NCI-H187 treated with DMSO at 0.1 percent for 48 hours (cell line): ENCODE measurements at regions not wholly inside any gene's neighbourhood (a gene's known extent, or its start where the extent isn't known, plus 50 kb on each side); places are given as distances from the start of the nearest gene placed in this dataset.

Experiments
- DNase-seq: peaks from one replicate; lab custom pipeline; 2025; lab: John Stamatoyannopoulos, UW

DNA sequence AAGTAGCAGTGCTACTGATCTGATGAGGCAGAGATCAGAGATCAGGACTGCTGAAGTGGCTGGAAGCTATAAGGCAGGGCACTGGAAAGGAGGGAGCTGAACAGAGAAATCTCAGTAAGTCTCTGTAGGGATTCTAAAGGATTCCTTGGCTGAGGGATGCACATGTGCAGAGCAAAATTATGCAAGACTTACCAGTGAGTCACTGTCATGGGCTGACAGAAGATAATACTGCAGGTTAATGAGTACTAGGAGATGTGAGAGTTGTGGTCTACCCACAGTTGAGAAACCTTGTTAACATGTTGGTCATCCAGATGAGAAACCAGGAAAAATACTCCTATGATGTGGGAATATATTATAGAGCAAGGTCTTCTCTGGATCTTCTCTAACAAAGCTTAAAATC lies 378.1 kb downstream of the HAPSTR1 start:
- DNase-seq: no peak

GRCh38 chr16:9476744-9477143 lies 385.3 kb downstream of the HAPSTR1 start:
- no peak for DNase-seq

DNA sequence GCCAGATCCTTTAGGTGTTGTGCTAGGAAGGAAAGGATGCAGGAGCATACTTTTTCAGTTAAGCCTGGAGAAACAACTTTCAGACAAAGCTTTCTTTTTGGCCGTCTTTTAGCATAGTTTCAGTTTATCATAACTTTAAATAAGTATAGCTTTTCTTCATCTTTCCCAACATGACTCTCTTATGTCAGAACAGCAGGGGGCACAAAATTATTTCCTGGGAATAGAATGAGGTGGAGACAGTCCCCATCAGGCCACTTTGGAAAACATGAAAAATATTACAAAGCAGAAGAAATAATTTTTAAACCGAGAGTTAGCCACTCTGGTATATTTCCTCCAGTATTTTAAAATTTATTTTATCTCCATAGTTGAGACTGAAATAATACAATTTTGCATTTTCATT lies 387.6 kb downstream of the HAPSTR1 start:
- DNase-seq: no peak

DNA sequence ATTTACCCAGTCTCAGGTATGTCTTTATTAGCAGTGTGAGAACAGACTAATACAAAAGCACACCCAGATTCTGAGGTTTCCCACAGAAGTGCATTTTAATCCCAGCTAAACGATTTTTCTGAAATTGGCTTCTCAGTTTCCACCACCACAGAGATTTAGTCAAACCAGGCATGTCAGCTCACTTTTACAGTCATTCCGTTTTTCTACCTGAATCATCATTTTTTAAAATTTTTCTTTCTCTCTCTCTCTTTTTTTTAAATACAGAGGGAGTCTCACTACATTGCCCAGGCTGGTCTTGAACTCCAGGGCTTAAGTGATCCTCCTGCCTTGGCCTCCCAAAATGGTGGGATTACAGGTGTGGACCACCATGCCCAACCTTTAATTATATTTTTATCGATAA lies 389.1 kb downstream of the HAPSTR1 start:
- DNase-seq: no peak

DNA sequence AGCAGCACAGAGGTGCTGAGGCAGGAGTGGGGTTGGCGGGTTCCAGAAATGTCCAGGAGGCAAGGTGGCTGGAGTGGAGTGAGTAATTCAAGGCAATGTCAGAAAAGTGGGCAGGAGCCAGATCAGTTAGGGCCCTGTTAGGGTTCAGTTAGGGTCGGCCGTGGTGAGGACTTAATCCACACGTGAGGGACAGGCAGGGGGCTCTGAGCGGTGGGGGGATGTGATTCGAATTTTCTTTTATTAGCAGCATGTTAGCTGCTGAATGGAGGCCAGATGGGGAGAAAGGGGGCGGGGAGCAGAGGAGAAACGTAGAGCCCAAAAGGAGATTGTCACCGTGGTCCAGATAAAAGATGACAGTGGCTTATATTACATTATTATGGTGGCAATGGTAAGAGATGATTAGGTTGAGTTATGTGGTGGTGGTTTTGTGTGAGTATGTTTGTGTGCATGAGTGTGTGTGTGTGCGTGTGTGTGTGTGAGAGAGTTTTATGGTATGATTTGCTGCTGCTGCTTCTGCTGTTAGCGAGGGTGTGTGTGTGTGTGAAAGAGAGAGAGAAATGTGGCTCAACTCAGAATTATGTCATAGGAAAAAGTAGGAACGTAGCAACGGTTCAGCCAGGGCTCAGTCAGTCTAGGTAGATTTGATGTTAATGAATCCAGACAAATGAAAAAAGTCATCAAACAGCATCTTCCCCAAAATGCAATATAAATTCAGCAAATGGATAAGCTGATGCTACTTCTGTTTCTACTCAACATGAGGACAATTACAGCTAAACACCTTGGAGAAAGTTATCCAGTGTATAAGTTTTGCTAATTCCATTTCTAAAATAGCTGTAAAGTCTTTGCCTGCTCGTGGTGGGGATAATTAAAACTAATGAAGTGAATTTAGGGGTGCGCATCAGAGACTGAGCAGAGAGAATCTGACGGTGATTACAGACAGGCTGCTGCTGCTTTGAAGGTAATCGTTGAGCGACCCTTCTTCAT lies 390.6 kb downstream of the HAPSTR1 start:
- no peak for DNase-seq

GRCh38 chr16:9484426-9484825 lies 393.0 kb downstream of the HAPSTR1 start:
- no peak for DNase-seq

DNA sequence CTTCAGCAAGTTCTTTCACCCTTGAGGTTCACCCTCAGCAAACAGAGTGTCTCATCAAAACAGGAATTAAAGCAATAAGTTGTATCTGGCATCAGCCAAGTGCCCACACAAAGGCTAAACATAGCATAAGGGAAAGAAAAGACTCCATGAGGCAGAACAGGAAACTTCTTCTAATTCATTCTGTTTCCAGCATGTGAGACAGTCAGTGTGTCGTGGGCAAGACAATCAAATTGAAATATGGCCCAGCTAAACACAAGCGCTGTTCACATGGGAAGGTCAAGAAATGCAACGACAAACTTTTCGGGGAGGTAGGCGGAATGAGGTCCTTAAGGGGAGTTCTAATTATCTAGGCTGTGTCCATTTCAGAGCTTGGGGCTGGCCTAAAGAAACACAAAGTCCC lies 393.4 kb downstream of the HAPSTR1 start:
- DNase-seq: no peak

DNA sequence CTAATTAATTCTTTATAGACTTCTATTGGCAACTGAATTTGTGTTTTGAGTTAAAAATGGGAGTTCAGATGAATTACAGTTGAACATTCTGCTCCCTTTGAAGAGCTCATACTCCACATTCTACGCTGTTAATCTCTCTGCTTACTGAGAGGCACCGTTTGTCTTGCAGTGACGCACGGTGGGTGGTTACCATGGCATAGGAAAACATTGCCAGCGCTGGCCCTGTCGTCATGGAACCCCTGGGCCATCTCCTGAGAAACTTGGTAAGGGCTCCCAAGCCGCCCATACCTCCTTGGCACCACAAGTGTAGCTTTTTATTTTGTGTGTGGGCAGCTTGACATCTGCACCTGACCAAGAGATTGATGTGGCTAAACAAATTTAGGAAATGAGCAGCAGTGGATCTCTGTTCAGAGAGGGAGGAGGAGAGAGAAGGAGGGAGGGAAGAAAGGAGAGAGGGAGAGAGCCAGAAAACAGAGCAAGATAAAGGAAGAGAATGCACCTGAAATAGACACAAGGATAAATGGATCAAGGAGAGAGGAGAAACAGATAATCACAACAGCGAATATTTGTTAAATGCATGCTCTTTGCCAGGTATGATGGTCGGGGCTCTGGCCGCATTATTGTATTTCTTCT lies 398.5 kb downstream of the HAPSTR1 start:
- no peak for DNase-seq

DNA sequence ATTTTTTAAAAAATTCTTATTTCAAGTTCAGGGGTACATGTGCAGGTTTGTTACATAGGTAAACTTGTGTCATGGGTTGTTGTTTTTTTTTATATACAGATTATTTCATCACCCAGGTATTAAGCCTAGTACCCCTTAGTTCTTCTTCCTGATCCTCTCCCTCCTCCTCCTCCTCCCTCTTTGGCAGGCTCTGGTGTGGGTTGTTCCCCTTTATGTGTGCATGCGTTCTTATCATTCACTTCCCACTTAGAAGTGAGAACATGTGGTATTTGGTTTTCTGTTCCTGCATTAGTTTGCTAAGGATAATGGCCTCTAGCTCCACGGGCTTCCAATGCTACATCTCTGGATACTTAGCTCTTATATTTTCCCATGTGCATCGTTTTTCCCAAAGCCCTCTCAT lies 404.4 kb downstream of the HAPSTR1 start:
- DNase-seq: no peak

- DNase-seq: no peak
Measured at GRCh38 chr16:9497750-9498149, 406.3 kb downstream of the HAPSTR1 start.

DNA sequence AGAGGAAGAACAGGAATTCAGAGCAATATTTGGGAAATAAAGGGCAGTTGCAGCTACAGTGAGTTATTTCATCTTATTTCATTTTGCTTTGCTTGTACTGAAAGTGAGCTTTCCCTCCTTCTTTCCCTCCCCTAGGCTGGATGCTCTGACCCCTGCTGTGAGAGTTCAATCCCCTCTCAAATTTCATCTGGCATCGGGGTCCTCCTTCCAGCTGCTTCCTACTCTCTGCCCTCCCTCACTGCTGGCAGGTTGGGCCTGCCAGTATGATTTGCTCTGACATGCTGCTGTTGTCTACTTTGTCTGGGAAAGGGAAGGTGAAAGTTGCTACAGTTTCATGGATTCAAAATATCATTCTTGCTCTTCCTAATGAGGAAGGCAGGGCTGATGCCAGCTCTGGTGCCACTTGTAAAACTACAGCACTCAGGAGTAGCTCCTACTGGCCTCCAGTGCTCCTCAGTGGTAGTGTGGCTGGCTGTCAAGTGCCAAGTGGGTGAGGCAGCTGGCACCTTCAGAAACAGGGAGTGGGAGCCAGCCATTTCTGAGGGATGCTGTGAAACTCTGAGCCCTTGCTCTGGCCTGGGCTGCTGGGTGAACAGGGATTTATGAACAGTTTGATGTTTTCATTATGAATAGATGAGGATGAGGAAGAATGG lies 408.6 kb downstream of the HAPSTR1 start:
- no peak for DNase-seq

DNA sequence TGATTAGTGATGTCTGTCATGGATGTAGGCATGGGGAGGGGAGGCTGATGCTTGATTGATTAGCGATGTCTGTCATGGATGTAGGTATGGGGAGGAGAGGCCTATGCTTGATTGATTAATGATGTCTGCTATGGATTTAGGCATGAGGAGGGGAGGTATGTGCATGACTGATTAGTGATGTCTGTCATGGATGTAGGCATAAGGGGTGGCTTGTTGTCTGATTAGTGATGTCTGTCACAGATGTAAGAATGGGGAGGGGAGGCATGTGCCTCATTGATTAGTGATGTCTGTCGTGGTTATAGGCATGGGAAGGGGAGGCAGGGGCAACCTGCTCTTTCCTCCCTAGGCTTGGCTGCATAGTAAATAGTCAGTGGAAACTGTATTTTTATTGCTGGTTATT lies 409.4 kb downstream of the HAPSTR1 start:
- no peak for DNase-seq

GRCh38 chr16:9503251-9503984 lies 412.0 kb downstream of the HAPSTR1 start:
- no peak for DNase-seq

GRCh38 chr16:9508328-9508936 lies 417.0 kb downstream of the HAPSTR1 start:
- DNase-seq: no peak

GRCh38 chr16:9509663-9510062 lies 418.2 kb downstream of the HAPSTR1 start:
- no peak for DNase-seq

GRCh38 chr16:9511389-9511788 lies 419.9 kb downstream of the HAPSTR1 start:
- no peak for DNase-seq

GRCh38 chr16:9516444-9516843 lies 425.0 kb downstream of the HAPSTR1 start:
- DNase-seq: no peak

GRCh38 chr16:9518051-9518450 lies 426.6 kb downstream of the HAPSTR1 start:
- no peak for DNase-seq

DNA sequence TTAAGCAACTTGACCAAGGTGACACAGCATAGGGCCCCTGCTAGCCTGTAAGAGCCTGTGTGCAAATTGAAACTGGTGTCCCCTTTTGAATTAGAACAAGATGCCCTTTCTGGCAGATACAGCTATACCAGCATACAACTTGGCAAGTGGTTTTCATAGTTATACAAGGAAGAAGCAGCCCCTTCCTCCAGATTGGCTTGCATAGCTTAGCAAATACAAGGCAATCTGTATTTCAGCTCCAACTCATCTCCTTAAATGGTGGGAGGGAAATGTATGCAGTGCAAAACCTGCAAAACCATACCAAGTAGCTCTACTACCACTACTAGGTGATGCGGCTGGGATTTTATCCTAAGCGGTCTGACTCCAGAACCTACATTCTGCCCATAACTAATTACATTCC lies 427.1 kb downstream of the HAPSTR1 start:
- no peak for DNase-seq

DNA sequence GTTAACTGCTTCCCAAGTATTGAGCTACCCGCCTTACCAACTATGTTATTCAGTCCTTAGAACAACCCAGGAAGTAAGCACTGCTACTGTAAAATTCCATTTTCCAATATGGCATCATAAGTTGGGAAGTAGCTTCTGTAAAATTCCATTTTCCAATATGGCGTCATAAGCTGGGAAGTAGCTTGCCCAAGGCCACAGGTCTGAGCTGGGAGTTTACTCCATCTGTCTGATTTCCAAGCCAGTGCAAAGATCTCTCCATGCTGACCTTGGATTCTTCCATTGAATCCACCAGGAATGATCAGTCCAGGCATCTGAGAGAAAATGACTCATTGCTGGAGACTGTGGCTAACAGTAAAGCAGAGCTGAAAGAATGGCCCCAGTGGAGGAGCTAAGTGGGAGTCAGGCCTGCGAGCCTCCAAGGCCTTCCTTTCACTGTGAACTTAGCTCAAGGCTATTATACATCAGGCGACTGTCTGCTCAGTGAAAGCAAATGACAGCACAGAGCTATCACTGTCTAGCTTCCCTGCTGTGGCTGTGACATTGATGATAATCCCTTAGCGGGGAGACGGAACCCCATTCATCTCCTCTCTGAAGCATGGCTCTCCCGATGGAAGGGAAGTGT lies 430.4 kb downstream of the HAPSTR1 start:
- no peak for DNase-seq

DNA sequence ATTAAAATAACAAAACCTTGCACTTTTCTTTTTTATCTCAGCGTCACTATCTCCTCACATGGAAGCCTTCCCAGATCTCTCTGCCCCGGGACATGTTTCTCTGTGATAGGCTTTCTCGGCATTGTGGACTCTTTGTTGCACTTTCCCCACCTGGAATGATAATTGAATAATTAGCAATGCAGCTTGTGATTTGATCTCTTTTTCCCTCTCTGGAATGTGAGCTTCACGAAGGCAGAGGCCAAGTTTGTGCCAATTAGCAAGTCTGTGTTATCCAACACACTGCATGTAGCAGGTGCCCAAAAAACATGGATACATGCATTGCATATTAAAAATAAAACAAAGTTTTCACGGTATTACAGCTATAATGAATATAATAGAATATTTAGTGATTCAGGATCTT lies 431.2 kb downstream of the HAPSTR1 start:
- DNase-seq: no peak
